Adrenal gland (tissue), 5 donors: ENCODE measurements at regions not wholly inside any gene's neighbourhood (a gene's known extent, or its start where the extent isn't known, plus 50 kb on each side); places are given as distances from the start of the nearest gene placed in this dataset.

Experiments used
- POLR2A ChIP-seq, 2 donors: fragments of 450-650 bp; IDR thresholded peaks; one replicate each; pipeline ENCODE4 v1.6.1; 2017; ENCODE audit warnings: antibody characterized with exemption in 2 of 2, mild to moderate bottlenecking in 2 of 2, moderate library complexity in 1 of 2
- TF ChIP-seq, protein P1 (sequence below), 6 experiments: fragments of 450-650 bp in 4 of 6; fragments of 200-600 bp in 2 of 6; sonication (generic) in 1 of 6; IDR thresholded peaks; 1 replicate in 5 of 6; 2 replicates in 1 of 6; pipeline versions ENCODE4 v1.5.1 to v1.8.0; 2016 to 2021; ENCODE audit warnings: antibody characterized with exemption in 6 of 6, mild to moderate bottlenecking in 2 of 6, moderate library complexity in 1 of 6
- donor health status: DM: no; HTN: no; CAD: no.

DNA sequence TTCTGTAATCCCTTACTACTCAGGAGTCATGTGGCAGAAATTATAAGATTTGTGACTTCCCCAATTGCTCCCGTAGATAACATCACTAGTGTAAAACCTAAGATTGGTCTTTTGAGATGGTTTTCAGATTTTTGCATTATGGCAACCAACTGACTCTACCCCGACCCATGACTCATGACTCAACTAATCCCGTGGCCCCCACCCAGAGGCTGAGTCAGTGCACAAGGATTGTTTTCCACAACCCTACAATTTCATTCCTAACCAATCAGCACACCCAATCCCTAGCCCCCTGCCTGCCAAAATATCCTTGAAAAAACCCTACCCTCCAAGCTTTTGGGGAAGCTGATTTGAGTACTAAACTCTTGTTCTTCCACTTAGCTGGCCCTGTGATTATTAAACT, 109.4 kb upstream of the FAM9C start:
- TF ChIP-seq, protein P1, sequence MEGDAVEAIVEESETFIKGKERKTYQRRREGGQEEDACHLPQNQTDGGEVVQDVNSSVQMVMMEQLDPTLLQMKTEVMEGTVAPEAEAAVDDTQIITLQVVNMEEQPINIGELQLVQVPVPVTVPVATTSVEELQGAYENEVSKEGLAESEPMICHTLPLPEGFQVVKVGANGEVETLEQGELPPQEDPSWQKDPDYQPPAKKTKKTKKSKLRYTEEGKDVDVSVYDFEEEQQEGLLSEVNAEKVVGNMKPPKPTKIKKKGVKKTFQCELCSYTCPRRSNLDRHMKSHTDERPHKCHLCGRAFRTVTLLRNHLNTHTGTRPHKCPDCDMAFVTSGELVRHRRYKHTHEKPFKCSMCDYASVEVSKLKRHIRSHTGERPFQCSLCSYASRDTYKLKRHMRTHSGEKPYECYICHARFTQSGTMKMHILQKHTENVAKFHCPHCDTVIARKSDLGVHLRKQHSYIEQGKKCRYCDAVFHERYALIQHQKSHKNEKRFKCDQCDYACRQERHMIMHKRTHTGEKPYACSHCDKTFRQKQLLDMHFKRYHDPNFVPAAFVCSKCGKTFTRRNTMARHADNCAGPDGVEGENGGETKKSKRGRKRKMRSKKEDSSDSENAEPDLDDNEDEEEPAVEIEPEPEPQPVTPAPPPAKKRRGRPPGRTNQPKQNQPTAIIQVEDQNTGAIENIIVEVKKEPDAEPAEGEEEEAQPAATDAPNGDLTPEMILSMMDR (IDR thresholded peaks at IDR 0.05): no peak
- TF ChIP-seq POLR2A (IDR thresholded peaks at IDR 0.05): no peak
